GM12891 (cell line): ENCODE measurements at regions not wholly inside any gene's neighbourhood (a gene's known extent, or its start where the extent isn't known, plus 50 kb on each side); places are given as distances from the start of the nearest gene placed in this dataset.

Experiments used
- POLR2A ChIP-seq: IDR thresholded peaks from 2 replicates; pipeline ENCODE4 v1.6.1; 2011; ENCODE audit warnings: low read depth, low read length, control low read depth
- POLR2AphosphoS5 ChIP-seq: IDR thresholded peaks from 2 replicates; pipeline ENCODE4 v1.6.1; 2011; ENCODE audit warnings: low read depth, low read length, control low read depth
- TAF1 ChIP-seq: IDR thresholded peaks from 2 replicates; pipeline ENCODE4 v1.6.1; 2011; ENCODE audit warnings: low read depth, low read length, control low read depth

DNA sequence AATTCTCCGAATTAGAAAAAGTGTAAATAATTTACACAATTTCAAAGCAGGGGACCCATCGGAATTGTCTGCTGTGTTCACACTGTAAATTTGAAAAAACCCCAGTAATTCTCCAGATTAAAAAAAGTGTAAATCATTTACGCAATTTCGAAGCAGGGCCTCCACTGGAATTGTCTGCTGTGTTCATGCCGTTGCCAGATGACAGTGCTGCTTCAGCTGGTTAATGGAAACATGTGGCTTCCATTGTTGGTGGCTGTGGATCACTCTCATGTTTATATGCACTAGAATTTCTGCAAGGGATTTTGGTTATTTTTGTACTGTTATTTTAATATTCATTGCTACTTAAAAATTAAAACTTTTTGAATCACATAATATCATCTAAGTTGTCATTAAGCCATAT lies 88.8 kb upstream of the ELMO1 start:
- TF ChIP-seq POLR2A: no peak
- TF ChIP-seq POLR2AphosphoS5: no peak
- no peak for TF ChIP-seq TAF1
